ENCODE measurements at regions not wholly inside any gene's neighbourhood (a gene's known extent, or its start where the extent isn't known, plus 50 kb on each side); places are given as distances from the start of the nearest gene placed in this dataset.

DNA sequence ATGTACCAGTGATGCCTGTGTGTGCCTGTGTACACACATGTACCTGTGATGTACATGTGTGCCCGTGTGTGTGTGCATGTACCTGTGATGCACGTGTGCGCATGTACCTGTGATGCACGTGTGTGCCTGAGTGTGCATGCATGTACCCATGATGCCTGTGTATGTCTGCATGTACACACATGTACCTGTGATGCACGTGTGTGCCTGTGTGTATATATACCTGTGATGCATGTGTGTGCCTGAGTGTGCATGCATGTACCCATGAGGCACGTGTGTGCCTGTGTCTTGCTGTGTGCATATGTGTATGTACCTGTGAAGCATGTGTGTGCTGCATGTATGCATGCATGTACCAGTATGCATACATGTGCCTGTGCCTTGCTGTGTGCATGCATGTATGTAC is 419.0 kb downstream of the IRX2 start:
- intact Hi-C loops (cut with micrococcal nuclease) = no loop called here
- DNase-seq = no peak
- no peak for ATAC-seq

- intact Hi-C loops (cut with micrococcal nuclease) = no loop called here
- DNase-seq (no peak), ATAC-seq (no peak)
Measured at GRCh38 chr5:2330325-2331130, 420.9 kb downstream of the IRX2 start.

- DNase-seq = no peak
- intact Hi-C loops (cut with micrococcal nuclease) = no loop called here
Measured at GRCh38 chr5:2329741-2330140, 421.7 kb downstream of the IRX2 start.

GRCh38 chr5:2326601-2327000 is 424.9 kb downstream of the IRX2 start:
- intact Hi-C loops (cut with micrococcal nuclease) = no loop called here
- no peak for DNase-seq
- no peak for ATAC-seq

More at GRCh38 chr5:2329741-2330140, 421.7 kb downstream of the IRX2 start:
- ATAC-seq = no peak

DNA sequence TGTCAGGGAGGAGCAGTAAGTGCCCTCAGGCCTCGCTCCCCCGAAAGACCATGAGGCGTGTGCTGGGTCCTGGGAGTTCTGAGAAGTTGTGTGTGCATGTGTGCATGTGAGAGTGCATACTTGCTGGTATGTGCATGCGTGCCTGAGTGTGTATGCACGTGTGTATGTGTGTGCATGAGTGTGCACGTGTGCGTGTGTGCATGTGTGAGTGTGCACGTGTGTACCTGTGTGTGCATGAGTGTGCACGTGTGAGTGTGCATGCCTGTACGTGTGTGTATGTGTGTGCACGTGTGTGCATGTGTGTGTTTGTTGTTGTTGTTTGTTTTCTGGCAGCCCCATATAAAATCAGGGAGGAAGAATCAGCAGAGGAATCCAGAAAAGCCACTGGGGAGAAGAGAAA is 426.7 kb downstream of the IRX2 start:
- ATAC-seq (no peak), DNase-seq (no peak)
- intact Hi-C loops (cut with micrococcal nuclease) = no loop called here

GRCh38 chr5:2320611-2321010 is 430.9 kb downstream of the IRX2 start:
- DNase-seq (no peak), ATAC-seq (no peak)
- intact Hi-C loops (cut with micrococcal nuclease) = no loop called here

GRCh38 chr5:2317540-2317939 is 433.9 kb downstream of the IRX2 start:
- intact Hi-C loops (cut with micrococcal nuclease) = no loop called here
- no peak for DNase-seq
- ATAC-seq = no peak

DNA sequence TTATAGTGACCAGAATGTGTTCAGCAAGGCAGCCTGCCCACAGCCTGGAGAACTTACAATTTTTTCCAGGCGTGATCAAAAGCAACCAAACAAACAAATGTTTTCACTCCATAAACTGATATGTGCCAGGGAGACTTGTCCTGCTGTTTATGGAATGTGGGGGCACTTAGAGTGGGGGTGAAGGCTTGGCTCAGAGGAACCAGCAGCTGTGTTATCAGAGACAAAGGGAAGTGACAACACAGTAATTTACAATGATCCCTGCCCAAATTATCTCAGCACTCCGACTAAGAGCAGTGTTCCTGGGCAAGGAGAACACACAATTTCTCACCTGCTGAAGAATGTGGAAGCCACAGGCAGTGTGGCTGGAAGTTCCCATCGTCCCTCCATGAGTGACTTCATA is 429.1 kb upstream of the IRX4 start:
- DNase-seq = no peak
- ATAC-seq = no peak
- intact Hi-C loops (cut with micrococcal nuclease) = no loop called here

GRCh38 chr5:2310946-2311345 is 428.2 kb upstream of the IRX4 start:
- intact Hi-C loops (cut with micrococcal nuclease) = no loop called here
- ATAC-seq = no peak

GRCh38 chr5:2307631-2308030 is 424.9 kb upstream of the IRX4 start:
- ATAC-seq (no peak), DNase-seq (no peak)
- intact Hi-C loops (cut with micrococcal nuclease) = no loop called here

More at GRCh38 chr5:2310946-2311345, 428.2 kb upstream of the IRX4 start:
- no peak for DNase-seq

- intact Hi-C loops (cut with micrococcal nuclease) = no loop called here
- DNase-seq (no peak), ATAC-seq (no peak)
Measured at GRCh38 chr5:2306711-2307110, 424.0 kb upstream of the IRX4 start.

- intact Hi-C loops (cut with micrococcal nuclease) = no loop called here
- no peak for ATAC-seq
Measured at GRCh38 chr5:2303431-2304100, 420.8 kb upstream of the IRX4 start.

DNA sequence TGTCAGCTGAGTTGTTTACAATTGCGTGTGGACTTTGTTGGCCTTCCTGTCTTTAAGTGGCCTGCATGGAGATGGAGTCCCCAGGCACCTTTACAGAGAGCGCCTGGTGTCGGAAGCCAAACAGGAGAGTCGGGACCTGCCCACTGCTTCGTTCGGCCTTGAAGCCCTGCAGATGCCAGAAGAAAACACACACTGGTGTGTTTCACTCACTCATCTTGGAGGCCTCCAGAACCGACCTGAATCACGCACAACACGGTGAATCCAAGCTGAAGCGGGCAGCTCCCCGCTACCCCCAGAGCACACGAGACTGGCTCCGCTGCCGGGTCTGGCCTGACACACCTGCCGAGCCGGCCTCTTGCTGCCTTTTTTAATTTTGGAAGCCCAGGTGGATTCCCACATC is 419.4 kb upstream of the IRX4 start:
- ATAC-seq = no peak
- intact Hi-C loops (cut with micrococcal nuclease) = no loop called here
- DNase-seq = no peak

More at GRCh38 chr5:2303431-2304100, 420.8 kb upstream of the IRX4 start:
- DNase-seq = no peak

- intact Hi-C loops (cut with micrococcal nuclease) = no loop called here
- ATAC-seq = no peak
- DNase-seq = no peak
Measured at GRCh38 chr5:2300861-2301574, 418.3 kb upstream of the IRX4 start.

GRCh38 chr5:2300421-2300820 is 417.7 kb upstream of the IRX4 start:
- no peak for ATAC-seq
- DNase-seq = no peak
- intact Hi-C loops (cut with micrococcal nuclease) = no loop called here

GRCh38 chr5:2299388-2300220 is 416.9 kb upstream of the IRX4 start:
- intact Hi-C loops (cut with micrococcal nuclease) = no loop called here
- DNase-seq (no peak), ATAC-seq (no peak)

GRCh38 chr5:2298781-2299180 is 416.1 kb upstream of the IRX4 start:
- ATAC-seq = no peak
- intact Hi-C loops (cut with micrococcal nuclease) = no loop called here
- no peak for DNase-seq

GRCh38 chr5:2297991-2298390 is 415.3 kb upstream of the IRX4 start:
- intact Hi-C loops (cut with micrococcal nuclease) = no loop called here
- no peak for ATAC-seq

GRCh38 chr5:2295476-2295875 is 412.8 kb upstream of the IRX4 start:
- intact Hi-C loops (cut with micrococcal nuclease) = no loop called here
- no peak for DNase-seq
- ATAC-seq = no peak

More at GRCh38 chr5:2297991-2298390, 415.3 kb upstream of the IRX4 start:
- no peak for DNase-seq
